ENCODE measurements at regions not wholly inside any gene's neighbourhood (a gene's known extent, or its start where the extent isn't known, plus 50 kb on each side); places are given as distances from the start of the nearest gene placed in this dataset.
"Not testable (repeated sequence)": the region's sequence is repeated elsewhere in the genome, so short reads cannot be mapped to it uniquely, and the experiment has no call there.

DNA sequence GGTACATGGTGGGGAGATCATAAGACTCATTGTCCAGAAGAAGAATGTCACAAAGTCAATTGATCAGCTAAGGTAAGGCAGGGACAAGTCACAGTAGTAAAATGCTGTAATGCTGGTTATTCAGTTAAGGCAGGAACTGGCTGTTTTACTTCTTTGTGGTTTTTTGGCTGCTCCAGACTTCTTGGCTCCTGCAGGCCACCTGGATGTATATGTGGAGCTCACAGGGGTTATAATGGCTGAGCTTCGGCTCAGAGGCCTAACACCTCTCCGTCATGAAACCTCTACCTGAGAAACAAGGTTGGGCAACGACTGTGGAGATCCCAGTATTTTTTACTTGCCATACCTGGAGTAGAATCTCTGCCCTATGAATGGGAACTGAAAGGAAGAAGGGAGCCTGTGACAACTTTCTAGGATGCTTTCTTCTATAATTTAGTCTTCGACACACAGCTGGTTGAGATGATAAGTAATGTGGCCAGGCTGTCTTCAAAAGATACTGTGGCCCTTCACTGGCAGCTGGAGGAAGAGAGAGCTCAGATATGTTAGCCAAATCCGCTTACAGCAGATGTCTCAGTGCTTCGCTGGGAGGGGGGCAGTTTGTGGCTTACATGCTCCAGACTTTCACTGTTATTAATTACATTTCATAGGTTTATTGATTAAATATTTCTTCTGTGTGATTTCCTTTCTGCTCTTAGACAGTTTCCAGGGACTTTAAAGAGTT lies 887.8 kb downstream of the IGSF11 start:
- DNase-seq, result no peak

DNA sequence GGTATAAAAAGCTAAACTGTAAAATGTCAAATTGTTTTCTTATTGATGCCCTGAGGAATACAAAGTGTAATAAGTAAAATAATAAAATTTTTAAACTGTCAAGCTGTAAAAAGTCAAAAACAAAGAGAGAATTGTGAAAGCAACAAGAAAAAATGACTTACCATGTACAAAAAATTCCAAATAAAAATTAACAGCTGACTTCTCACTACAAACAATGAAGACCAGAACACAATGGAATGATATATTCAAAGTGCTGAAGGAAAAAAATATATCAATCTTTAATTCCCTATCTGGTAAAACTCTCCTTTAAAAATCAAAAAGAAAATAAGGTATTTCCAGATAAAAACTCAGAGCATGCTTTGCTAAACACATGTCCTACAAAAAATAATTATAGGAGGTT lies 883.5 kb downstream of the IGSF11 start:
- DNase-seq, result no peak

DNA sequence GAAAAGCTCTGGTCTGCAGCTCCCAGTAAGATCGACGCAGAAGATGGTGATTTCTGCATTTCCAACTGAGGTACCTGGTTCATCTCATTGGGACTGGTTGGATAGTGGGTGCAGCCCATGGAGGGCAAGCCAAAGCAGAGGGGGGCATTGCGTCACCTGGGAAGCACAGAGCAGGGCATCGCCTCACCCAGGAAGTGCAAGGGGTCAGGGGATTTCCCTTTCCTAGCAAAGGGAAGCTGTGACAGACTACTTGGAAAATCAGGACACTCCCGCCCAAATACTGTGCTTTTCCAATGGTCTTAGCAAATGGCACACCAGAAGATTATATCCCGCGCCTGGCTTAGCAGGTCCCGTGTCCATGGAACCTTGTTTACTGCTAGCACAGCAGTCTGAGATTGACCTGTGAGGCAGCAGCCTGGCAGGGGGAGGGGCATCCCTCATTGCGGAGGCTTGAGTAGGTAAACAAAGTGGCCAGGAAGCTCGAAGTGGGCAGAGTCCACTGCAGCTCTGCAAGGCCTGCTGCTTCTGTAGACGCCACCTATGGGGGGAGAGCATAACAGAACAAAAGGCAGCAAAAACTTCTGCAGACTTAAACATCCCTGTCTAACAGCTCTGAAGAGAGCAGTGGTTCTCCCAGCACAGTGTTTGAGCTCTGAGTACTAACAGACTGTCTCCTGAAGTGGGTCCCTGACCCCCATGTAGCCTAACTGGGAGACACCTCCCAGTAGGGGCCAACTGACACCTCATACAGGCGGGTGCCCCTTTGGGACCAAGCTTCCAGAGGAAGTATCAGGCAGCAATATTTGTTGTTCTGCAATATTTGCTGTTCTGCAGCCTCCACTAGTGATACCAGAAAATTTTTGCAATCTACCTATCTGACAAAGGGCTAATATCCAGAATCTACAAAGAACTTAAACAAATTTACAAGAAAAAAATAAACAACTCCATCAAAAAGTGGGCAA lies 871.7 kb downstream of the IGSF11 start:
- DNase-seq, result not testable (repeated sequence)

DNA sequence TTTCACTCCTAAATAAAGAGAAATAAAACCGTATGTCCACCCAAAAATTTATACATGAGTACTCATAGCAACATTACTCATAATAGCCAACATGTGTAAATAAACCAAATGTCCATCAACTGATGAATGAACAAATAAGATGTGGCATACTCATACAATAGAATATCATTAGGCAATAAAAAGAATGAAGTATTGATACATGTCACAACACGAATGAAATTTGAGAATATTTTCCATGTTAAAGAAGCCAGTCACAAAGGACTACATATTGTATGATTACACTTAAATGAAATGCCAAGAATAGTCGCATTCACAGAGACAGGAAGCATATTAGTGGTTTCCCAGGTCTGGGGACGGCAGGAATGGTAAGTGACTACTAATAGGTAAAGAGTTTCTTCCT lies 869.2 kb downstream of the IGSF11 start:
- no peak for DNase-seq

DNA sequence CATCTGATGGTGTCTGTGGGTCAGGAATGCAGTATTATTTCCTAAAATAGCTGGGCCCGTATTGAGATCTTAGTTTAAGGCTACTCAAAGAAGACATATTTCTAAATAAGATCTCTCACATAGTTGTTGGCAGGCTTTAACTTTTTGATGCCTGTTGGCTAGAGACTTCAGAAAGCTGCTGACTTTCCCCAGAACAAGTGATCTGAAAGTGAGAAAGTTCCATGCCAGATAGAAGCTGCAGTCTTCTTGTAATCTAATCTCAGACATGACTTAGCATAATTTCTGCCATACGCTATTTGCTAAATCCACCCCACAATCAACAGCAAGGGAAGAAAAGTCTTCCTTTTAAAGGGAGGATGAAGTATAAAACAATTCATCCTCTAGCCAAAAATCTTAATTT lies 867.1 kb downstream of the IGSF11 start:
- no peak for DNase-seq

DNA sequence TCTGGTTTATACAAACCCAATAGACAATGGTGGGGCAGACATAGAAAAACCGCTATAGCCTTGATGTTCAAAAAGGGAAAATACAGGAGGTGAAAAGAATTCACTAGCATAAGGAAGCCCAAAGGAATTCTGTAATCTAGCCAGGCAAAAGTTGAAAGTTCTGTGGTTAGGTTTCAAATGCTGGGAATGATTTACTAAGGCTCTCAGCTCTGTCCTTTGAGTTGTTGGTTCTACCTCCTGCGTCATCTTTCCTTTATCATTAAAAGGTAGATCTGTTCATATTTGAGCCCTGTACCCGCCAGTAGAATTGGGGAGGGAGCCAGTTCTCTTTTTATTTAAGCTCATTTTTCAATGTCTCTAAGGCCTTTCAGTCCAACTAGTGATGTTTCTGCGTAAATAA lies 866.5 kb downstream of the IGSF11 start:
- DNase-seq, result no peak

DNA sequence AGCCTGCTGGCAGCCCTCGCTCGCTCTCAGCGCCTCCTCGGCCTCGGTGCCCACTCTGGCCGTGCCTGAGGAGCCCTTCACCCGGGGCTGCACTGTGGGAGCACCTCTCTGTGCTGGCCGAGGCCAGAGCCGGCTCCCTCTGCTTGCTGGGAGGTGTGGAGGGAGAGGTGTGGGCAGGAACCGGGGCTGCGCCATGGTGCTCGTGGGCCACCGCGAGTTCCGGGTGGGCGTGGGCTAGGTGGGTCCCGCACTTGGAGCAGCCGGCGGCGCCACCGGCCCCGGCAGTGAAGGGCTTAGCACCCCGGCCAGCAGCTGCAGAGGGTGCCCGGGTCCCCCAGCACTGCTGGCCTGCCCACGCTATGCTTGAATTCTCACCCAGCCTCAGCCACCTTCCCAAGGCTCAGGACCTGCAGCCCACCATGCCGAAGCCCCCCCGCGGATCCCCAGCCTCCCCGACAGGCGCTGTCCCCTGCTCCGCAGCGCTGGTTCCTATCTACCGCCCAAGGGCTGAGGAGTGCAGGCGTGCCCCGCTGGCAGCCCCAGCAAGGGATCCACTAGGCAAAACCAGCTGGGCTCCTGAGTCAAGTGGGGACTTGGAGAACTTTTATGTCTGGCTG lies 863.3 kb downstream of the IGSF11 start:
- no peak for DNase-seq

DNA sequence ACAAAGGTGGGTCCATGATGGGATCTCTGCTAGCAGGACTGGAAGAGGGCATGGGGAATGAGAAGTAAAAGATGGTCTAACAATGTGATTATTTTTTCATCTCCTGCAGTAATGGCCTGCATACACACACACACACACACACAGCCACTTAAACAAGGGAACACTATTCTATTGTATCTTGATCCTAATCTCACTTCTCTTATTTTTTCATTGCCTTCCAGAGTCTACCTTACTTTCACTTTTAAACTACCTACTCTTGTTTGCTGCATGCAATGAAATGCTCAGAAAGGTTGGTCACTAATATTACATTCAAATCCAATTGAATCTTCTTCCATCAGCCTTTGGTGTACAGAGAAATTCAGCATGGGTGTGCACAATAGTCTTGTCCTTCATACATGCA lies 853.8 kb downstream of the IGSF11 start:
- no peak for DNase-seq

DNA sequence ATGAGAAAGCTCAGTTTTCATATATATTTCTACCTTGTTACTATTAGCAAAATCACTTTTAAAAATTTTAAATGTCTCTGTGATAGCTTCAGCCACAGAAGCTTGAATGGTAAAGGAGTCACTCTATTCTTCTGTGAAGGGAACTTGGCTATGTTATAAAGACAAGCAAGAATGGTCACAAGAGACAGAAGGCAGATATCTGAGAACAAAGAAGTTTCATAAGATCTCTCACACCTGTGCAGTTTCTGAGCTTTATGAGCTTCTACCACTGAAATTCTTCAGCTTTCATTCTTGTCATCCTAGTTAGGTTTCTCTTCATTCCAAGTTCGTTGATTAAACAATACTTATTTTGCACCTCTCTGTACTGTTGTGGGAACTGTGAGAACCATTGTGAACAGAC lies 853.4 kb downstream of the IGSF11 start:
- no peak for DNase-seq

DNA sequence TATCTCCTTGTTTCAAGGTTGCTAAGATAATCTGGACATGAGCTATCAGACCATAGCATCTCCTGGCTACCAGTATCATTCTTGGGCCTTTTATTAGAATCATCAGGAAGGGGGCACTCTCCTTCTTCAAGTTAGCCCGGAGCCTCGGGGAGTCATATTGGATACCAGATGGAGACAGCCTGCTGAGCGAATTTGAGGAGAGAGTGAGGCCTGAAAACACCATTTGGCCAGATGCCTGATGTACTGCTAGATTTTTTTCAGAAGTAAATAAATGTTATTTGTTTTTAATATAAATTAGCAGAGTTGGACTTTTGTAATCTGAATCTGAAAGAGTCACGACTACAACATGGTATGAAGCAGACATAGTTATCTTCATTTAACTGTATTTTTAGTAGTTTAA lies 848.6 kb downstream of the IGSF11 start:
- no peak for DNase-seq

DNA sequence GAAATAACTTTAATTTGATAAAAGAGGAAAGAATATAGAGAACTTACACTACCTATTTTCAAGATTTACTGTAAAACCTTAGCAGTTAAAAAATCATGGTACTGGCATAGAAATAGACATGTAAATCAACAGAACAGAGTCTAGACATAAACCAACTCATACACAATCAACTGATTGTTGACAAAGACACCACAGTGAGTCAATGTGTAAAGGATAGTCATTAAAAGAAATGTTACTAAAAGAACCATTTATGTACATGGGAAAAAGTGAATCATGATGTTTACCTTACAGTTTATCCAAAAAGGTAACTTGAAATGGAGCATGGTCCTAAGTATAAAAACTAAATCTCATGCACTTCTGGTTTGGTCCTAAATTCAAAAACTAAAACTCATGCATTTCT lies 847.4 kb downstream of the IGSF11 start:
- DNase-seq, result no peak

DNA sequence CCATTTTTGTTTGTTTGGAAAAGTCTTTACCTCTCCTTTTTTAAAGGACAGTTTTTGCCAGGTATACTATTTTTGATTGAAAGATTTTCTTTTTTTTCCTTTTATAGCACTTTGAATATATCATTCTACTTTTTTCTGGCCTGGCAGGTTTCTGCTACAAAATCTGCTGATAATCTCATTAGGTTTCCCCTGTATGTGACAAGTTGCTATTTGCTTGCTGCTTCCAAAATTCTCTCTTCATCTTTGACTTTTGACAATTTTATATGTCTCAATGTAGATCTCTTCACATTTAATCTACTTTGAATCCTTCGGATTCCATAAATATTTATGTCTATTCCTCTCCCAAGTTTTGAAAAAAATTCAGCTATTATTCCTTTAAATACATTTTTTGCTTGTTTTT lies 838.5 kb downstream of the IGSF11 start:
- no peak for DNase-seq

DNA sequence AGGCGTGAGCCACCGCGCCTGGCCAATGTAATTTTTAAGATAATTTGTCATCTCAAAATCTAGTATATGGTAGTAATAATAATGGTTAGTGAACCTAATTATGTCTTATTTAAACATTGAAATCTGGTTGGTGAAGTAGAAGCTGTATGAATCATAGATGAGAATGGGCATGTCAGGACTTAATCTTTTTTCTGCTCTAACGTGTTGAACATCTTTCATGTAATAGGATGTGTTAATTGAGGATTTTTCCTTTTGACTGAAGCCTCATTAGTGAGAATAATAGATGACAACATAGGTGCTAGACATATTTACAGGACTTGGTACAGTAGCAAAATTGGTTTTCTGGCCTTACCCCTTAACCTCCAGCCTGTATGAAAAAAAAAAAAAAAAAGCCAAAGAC lies 835.6 kb downstream of the IGSF11 start:
- no peak for DNase-seq

DNA sequence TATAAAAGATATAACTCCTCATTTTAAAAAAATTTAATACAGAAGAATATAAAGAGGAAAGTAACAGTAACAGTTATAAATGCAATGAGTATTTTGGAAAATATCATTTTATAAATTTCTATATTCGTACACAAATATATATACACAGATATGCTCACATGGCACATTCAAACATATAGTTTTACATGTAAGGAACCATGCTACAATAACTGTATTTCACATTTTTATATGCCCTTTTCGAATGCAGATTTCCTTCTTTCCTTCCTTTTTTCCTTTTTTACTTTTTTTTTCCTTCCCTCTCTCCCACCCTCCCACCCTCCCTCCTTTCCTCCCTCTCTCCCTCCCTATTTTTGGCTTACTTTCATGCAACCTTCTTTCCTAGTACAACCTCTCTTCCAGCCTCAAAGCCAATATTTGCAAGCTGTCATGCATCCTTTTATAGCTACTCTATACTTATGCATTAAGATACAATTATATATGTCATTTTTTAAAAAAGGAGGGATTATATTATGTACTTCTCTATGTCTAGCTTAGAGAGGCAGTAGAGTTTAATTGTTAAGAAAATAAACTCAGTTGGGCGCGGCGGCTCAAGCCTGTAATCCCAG lies 830.5 kb downstream of the IGSF11 start:
- no peak for DNase-seq

DNA sequence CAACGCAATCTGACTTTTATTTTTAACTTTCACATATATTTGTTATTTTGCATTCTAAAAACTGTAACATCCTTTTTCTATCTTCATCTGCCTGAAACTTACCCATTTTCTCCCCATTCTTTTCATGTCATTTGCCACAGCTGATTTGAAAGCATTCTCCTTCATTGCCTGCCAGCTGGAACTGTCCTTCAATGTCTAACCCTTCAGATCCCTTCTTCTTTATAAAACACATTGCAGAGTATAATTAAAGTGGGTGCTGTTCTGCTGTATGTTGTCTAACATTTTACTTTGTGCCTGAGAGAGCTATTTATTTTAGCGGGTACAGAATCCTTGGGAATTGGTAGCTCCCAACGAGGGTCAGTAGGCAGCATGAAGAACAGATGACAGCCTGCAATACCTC lies 827.4 kb downstream of the IGSF11 start:
- DNase-seq, result no peak

DNA sequence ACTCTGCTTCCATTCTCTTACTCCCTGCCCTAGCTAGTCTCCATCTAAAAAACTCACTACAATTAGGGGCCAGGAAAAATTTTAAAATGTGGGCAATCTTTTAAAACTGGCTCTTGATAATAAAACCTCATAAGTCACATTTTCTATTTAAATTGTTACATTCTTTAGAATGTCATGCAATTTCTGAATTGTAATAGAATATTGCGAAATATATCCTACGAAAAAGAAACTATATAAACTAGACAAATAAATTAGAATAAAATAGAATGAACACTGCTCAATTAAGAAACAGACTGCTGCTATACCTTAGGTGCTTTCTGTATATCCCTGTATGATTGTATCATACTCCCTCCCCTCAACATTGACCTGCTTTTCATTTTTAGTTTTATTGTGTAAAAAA lies 826.0 kb downstream of the IGSF11 start:
- no peak for DNase-seq

DNA sequence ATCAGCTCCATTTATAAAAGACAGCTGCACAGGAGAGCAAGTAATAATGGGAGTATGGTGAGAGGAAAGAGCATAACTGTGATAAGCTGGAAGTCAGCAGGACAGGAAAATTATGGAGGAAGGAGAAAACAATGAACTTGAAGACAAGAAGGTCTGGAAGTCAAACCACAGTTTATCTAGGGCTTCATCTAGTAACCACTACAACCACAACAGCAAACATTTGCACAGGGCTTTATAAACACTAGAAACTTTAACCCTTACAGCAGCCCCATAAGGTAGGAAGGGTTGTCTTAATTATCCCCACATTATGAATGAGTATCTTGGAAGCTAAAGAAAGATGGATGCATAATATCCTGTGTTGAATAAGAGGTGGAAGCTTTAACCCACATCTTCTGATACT lies 820.8 kb downstream of the IGSF11 start:
- DNase-seq, result no peak

DNA sequence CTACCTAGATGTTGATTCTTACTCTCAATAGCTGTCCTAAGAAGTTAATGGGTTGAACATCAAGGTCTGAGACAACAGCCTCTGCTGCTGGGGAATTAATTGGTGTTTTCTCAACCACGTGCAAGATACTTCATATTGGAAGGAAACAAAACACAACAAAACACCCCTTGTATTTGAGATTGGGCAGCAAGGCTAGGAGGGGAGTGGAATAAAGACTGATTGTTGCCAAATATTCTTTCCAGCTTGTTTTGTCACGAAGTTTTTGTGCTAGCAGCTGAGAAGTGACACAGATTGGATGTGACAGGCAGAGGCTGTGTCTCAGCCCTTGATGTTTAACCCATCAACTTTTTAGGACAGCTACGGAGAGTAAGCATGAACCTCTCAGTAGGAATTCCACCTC lies 808.4 kb downstream of the IGSF11 start:
- DNase-seq, result no peak

DNA sequence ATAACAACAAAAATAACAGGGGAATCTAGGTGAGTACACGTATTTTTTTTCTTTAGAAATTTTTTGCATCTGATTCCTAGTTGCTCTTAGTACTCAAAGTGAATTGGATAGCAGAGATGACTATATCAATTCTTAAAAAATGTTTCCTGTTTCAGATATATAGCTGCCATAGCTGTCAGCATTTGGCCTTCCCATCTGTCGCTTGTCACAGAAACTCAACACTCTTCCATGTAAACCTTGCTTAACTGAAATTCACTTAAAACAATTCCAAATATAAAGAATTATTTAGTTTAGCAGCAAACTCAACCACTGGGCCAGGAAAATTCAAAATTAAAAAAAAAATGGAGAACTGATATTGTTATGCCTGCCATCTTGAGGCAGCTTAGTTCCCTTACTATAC lies 807.5 kb downstream of the IGSF11 start:
- no peak for DNase-seq

DNA sequence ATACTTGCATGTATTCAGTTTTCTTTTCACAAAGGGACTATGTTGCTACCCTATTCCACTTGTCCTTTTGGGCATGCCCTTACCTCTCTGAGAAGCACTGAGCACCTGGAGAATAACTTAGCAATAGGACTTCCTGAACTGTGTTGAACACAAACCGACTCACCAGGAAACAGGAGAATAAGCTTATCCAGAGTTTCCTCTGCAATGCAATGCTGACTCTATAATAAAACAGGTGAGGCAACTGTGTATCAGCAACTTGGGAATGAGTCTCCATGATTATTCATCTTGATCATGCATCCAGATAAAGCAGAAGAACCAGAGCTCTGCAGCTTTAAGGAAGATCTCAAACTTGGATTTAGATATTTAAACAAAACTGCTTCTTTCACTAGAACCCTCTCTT lies 806.5 kb downstream of the IGSF11 start:
- DNase-seq, result no peak

DNA sequence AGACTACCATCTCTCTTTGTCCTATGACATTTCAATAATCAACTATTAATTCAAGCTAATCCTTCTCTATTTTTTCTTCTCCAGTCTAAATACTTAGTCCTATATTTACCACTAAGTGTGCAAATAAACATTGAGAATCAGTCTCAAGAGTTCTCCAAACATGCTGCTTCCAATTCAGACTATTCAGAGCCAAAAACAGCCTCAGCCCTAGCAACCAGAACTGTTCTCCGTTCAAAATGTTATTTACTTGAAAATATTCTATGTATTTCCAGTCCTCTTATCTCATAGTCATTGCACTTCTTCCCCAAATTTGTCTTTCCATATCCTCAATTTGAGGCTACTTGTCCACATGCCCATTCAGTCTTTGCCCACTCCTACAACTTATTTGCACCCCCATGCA lies 805.5 kb downstream of the IGSF11 start:
- DNase-seq, result no peak

DNA sequence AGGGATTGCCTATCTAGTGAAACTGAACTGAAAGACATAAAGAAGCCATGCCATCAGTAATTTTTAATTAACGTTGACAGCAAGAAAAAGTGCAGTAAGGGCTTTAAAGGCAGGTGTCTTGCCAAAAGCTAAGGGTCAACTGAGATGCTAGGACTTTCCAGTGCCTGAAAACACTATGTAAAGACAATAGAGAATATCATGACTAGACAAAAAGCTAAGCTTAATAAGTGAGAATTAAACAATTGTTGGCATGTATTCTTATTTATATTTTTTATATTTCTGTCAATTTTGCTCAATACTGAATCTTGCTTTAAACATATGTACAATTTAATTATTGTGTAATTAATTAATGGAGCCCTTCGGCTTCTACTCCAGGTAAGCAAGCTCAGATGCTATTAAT lies 803.1 kb downstream of the IGSF11 start:
- no peak for DNase-seq

DNA sequence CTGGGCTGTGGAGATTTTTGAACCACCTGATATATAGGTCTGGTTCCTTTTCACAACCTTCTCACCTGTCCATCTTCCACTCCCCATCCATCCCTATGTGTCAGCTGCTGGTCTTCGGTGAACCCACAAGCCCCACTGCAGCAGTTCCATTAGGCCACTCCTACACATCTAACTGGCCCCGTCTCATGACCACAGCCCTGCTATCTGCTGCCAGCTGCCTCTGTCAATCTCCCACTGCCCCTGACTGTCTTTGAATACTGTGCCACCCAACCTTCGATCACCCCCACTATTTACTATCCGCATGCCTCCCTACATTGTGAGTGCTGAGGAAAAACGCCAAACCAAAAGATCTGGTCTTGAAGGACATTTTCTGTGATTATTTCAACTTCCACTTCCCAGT lies 795.4 kb downstream of the IGSF11 start:
- DNase-seq, result no peak

DNA sequence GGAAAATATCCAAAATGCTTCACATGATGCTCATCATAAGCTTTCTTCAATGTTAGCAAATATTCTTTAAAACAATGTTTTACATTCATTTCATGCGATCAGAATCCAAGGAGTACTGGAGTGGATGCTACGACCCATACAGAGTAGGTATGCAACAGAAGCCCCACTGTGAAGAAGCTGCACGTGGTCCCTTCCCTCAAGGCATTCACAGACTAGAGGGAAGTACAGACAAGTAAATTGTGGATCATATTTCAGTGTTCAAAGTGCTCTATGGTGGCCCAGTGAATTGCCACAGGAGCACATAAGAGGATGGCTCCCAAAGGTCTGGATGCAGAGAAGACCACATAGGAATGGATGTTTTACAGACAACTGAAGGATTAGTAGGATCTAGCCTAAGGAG lies 789.9 kb downstream of the IGSF11 start:
- no peak for DNase-seq
